GM12878 (cell line): ENCODE measurements at regions not wholly inside any gene's neighbourhood (a gene's known extent, or its start where the extent isn't known, plus 50 kb on each side); places are given as distances from the start of the nearest gene placed in this dataset.

Experiments
- ATF2 ChIP-seq: IDR thresholded peaks from 2 replicates; pipeline ENCODE4 v1.6.1; 2012; ENCODE audit warnings: low read length, inconsistent platforms
- ESRRA ChIP-seq: IDR thresholded peaks from 2 replicates; pipeline ENCODE4 v1.6.1; 2012; ENCODE audit warnings: mild to moderate bottlenecking, low read length, improper control_type of control experiment
- NR2F1 ChIP-seq: fragments of 450-650 bp; conservative IDR thresholded peaks from 2 replicates; pipeline ENCODE4 v1.6.1; 2017; ENCODE audit warnings: mild to moderate bottlenecking
- REST ChIP-seq: IDR thresholded peaks from 2 replicates; pipeline ENCODE4 v1.6.1; 2012; ENCODE audit warnings: mild to moderate bottlenecking, low read depth, low read length
- SIN3A ChIP-seq: IDR thresholded peaks from 2 replicates; pipeline ENCODE4 v1.6.1; 2012; ENCODE audit warnings: low read depth, low read length, improper control_type of control experiment
- ZBTB40 ChIP-seq: fragments of 450-650 bp; IDR thresholded peaks from 2 replicates; pipeline ENCODE4 v1.6.1; 2016; ENCODE audit warnings: mild to moderate bottlenecking, moderate library complexity, borderline replicate concordance
- ZNF622 ChIP-seq: fragments of 450-650 bp; IDR thresholded peaks from 2 replicates; pipeline ENCODE4 v1.6.1; 2017; ENCODE audit warnings: mild to moderate bottlenecking, inconsistent platforms

- TF ChIP-seq ATF2 (no peak), ESRRA (no peak), NR2F1 (no peak), ZBTB40 (no peak), ZNF622 (no peak), REST (no peak), SIN3A (no peak)
Measured at GRCh38 chr12:83859021-83859420, 1053.6 kb downstream of the SLC6A15 start (continued).
